Activated CD4-positive, alpha-beta memory T cell treated with anti-CD3 and anti-CD28 coated beads for 36 hours (primary cell): ENCODE measurements at regions not wholly inside any gene's neighbourhood (a gene's known extent, or its start where the extent isn't known, plus 50 kb on each side); places are given as distances from the start of the nearest gene placed in this dataset.

ENCODE experiments used
- CTCF ChIA-PET: fragments of 350-600 bp; sonication (Branson Sonifier 250); formaldehyde crosslinking; loops from one replicate; lab custom pipeline; 2021; ENCODE audit warnings: antibody characterized with exemption, inconsistent platforms; lab: Charles Lee
- POLR2A ChIA-PET: fragments of 350-600 bp; sonication (Branson Sonifier 250); formaldehyde crosslinking; loops from one replicate; lab custom pipeline; 2021; ENCODE audit warnings: antibody characterized with exemption; lab: Charles Lee
- DNase-seq: peaks from one replicate; pipeline ENCODE4 v3.0.0-alpha.2; 2020
- H3K27ac Mint-ChIP-seq: one replicate; pipeline ENCODE4 v1.8.0; 2021; ENCODE audit warnings: mixed read lengths
- H3K27me3 Mint-ChIP-seq: one replicate; pipeline ENCODE4 v1.8.0; 2021; ENCODE audit warnings: mixed read lengths
- H3K36me3 Mint-ChIP-seq: one replicate; pipeline ENCODE4 v1.8.0; 2021; ENCODE audit warnings: mixed read lengths
- H3K4me1 Mint-ChIP-seq: one replicate; pipeline ENCODE4 v1.8.0; 2021; ENCODE audit warnings: low read depth, mixed read lengths
- H3K4me3 Mint-ChIP-seq: one replicate; pipeline ENCODE4 v1.8.0; 2021; ENCODE audit warnings: mild to moderate bottlenecking, mixed read lengths
- H3K9me3 Mint-ChIP-seq: one replicate; pipeline ENCODE4 v1.8.0; 2021; ENCODE audit warnings: mixed read lengths
- intact Hi-C: fragments of 100-400 bp; cut with micrococcal nuclease; formaldehyde crosslinking; loops from one replicate; pipeline ENCODE4 v1.15.1; 2023

GRCh38 chr5:173830421-173830820, 57.7 kb upstream of the CPEB4 start:
- ChIA-PET POLR2A (no interaction called here), CTCF (no interaction called here)
- H3K4me1 Mint-ChIP-seq, result no peaks in the 10 kb centered on the region

GRCh38 chr5:173831196-173831914, 56.8 kb upstream of the CPEB4 start:
- peaks cover 4% of the 10 kb centered on the region for H3K9me3 Mint-ChIP-seq
- no peak overlapping the region for H3K4me3 Mint-ChIP-seq
- intact Hi-C loops, result no loop called here
- no peaks in the 10 kb centered on the region for H3K27me3 Mint-ChIP-seq
- H3K36me3 Mint-ChIP-seq, result no peaks in the 10 kb centered on the region
- DNase-seq, result no peak
- ChIA-PET CTCF (no interaction called here), POLR2A (no interaction called here)
- no peaks in the 10 kb centered on the region for H3K4me1 Mint-ChIP-seq
- no peak overlapping the region for H3K27ac Mint-ChIP-seq

More at GRCh38 chr5:173830421-173830820, 57.7 kb upstream of the CPEB4 start:
- Mint-ChIP-seq H3K4me3 (no peak overlapping the region), H3K27ac (no peak overlapping the region), H3K36me3 (no peaks in the 10 kb centered on the region), H3K9me3 (peaks cover 4% of the 10 kb centered on the region), H3K27me3 (no peaks in the 10 kb centered on the region)
- intact Hi-C loops, result no loop called here
- DNase-seq, result no peak

- H3K4me3 Mint-ChIP-seq, result no peak overlapping the region
- intact Hi-C loops, result no loop called here
- POLR2A ChIA-PET, result no interaction called here
- no peaks in the 10 kb centered on the region for H3K36me3 Mint-ChIP-seq
- CTCF ChIA-PET, result no interaction called here
- H3K4me1 Mint-ChIP-seq, result no peaks in the 10 kb centered on the region
- no peak overlapping the region for H3K27ac Mint-ChIP-seq
- no peaks in the 10 kb centered on the region for H3K27me3 Mint-ChIP-seq
- H3K9me3 Mint-ChIP-seq, result peaks cover 4% of the 10 kb centered on the region
- no peak for DNase-seq
Observed at GRCh38 chr5:173832386-173832785, 55.8 kb upstream of the CPEB4 start.

- intact Hi-C loops, result no loop called here
- DNase-seq, result no peak
- Mint-ChIP-seq H3K36me3 (no peaks in the 10 kb centered on the region), H3K4me1 (no peaks in the 10 kb centered on the region), H3K27ac (no peak overlapping the region), H3K4me3 (no peak overlapping the region), H3K9me3 (no peaks in the 10 kb centered on the region), H3K27me3 (no peaks in the 10 kb centered on the region)
- ChIA-PET POLR2A (no interaction called here), CTCF (interaction anchor here (0.6 kb wide), 1 partner anchor 69 kb away, joined by 3 read pairs; no protein-coding TSS in a partner anchor)
Observed at GRCh38 chr5:173833196-173833985, 54.8 kb upstream of the CPEB4 start.

- H3K27me3 Mint-ChIP-seq, result no peaks in the 10 kb centered on the region
- H3K36me3 Mint-ChIP-seq, result no peaks in the 10 kb centered on the region
- H3K4me3 Mint-ChIP-seq, result no peak overlapping the region
- CTCF ChIA-PET, result no interaction called here
- H3K27ac Mint-ChIP-seq, result no peak overlapping the region
- intact Hi-C loops, result no loop called here
- no peak for DNase-seq
- POLR2A ChIA-PET, result no interaction called here
- no peaks in the 10 kb centered on the region for H3K4me1 Mint-ChIP-seq
- H3K9me3 Mint-ChIP-seq, result no peaks in the 10 kb centered on the region
Observed at GRCh38 chr5:173834071-173834771, 53.9 kb upstream of the CPEB4 start.

GRCh38 chr5:173835131-173835530, 53.0 kb upstream of the CPEB4 start:
- Mint-ChIP-seq H3K4me1 (no peaks in the 10 kb centered on the region), H3K4me3 (no peak overlapping the region), H3K27ac (no peak overlapping the region), H3K36me3 (no peaks in the 10 kb centered on the region), H3K9me3 (no peaks in the 10 kb centered on the region), H3K27me3 (no peaks in the 10 kb centered on the region)
- intact Hi-C loops, result no loop called here
- DNase-seq, result no peak
- POLR2A ChIA-PET, result no interaction called here
- CTCF ChIA-PET, result no interaction called here

GRCh38 chr5:173835661-173836060, 52.5 kb upstream of the CPEB4 start:
- ChIA-PET POLR2A (no interaction called here), CTCF (no interaction called here)
- no peaks in the 10 kb centered on the region for H3K9me3 Mint-ChIP-seq
- H3K27me3 Mint-ChIP-seq, result no peaks in the 10 kb centered on the region
- H3K36me3 Mint-ChIP-seq, result no peaks in the 10 kb centered on the region
- DNase-seq, result no peak
- no peak overlapping the region for H3K4me3 Mint-ChIP-seq
- intact Hi-C loops, result no loop called here
- H3K4me1 Mint-ChIP-seq, result no peaks in the 10 kb centered on the region
- no peak overlapping the region for H3K27ac Mint-ChIP-seq

- Mint-ChIP-seq H3K4me1 (no peaks in the 10 kb centered on the region), H3K27ac (no peak overlapping the region), H3K36me3 (no peaks in the 10 kb centered on the region), H3K4me3 (no peak overlapping the region), H3K9me3 (no peaks in the 10 kb centered on the region), H3K27me3 (no peaks in the 10 kb centered on the region)
- POLR2A ChIA-PET, result no interaction called here
- CTCF ChIA-PET, result no interaction called here
- DNase-seq, result no peak
- intact Hi-C loops, result no loop called here
Observed at GRCh38 chr5:173837654-173838053, 50.5 kb upstream of the CPEB4 start.
